ENCODE measurements at regions not wholly inside any gene's neighbourhood (a gene's known extent, or its start where the extent isn't known, plus 50 kb on each side); places are given as distances from the start of the nearest gene placed in this dataset.

DNA sequence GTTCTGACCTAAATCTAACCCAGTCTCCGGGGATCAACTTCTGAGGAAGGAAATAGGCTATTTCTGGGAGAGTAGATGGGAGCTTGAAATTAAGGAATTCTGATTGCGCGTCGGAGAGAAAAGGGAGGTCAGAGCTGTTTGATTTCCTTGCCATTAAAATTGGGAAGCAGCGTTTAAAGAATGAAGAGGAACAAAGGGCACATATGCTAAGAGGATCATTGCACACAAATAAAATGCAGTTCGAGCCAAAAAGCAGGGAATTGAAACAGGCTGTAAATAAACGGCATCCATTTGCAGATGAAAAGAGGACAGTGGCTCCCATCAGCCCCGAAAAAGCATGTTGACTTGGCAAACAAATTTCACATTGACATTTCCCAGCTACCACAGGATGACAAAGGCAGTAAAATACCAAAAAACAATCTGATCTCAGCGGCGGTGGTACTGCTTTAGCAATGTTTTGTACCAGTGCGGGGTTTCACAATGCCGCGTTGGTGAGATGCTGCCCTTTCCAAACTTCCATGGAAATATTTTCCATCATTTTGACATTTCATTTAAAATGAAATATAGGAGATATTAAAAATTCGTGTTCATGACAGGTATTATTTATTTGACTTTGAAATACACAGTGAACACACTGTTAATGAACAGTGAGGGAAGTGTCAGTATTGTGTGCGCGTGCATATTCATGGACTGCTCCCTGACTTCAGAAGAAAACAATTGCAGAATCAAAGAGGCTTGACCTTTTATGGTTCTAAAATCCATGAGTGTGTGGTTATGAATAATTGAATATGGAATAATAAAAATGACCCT lies 108.8 kb downstream of the SQOR start:
- Histone ChIP-seq H3K9me3 (ENCODE audit: control insufficient read depth, insufficient read depth, low read depth, low read length) (no peaks in the 10 kb centered on the region), H3K4me3 (ENCODE audit: low read depth in 2 of 2, low read length in 2 of 2) (no peak overlapping the region), H3K27me3 (ENCODE audit: control insufficient read depth, insufficient read depth, low read length) (no peaks in the 10 kb centered on the region), H3K36me3 (ENCODE audit: control insufficient read depth, insufficient read depth, low read length) (no peaks in the 10 kb centered on the region), H3K4me1 (ENCODE audit: control insufficient read depth, insufficient read depth, low read length) (no peaks in the 10 kb centered on the region), H3K27ac (ENCODE audit: low read length) (no peak overlapping the region)
- ChIA-PET CTCF (no interaction called here), POLR2A (no interaction called here)
- BruUV-seq (replicated peaks), result no TSS peak
- in situ Hi-C loops (cut with HindIII; ENCODE audit: low pct_unique_long_range_greater_than_20kb, low sequenced_read_pairs), result no loop called here
- no peak for ATAC-seq
- intact Hi-C loops (cut with micrococcal nuclease; ENCODE audit: unreplicated experiment), result no loop called here
- DNase-seq (ENCODE audit: low read depth, low spot score), result no peak
- TF ChIP-seq SIN3A (IDR thresholded peaks at IDR 0.05; ENCODE audit: borderline replicate concordance, insufficient read depth, low read depth, low read length) (no peak), TCF7L2 (IDR thresholded peaks at IDR 0.05; ENCODE audit: low read depth, low read length) (no peak), REST (IDR thresholded peaks at IDR 0.05; ENCODE audit: insufficient read depth in 1 of 2, low read depth in 2 of 2, low read length in 1 of 2) (no peak), POLR2AphosphoS5 (IDR thresholded peaks at IDR 0.05; ENCODE audit: low read depth, low read length) (no peak)
- TF ChIP-seq, protein P1, sequence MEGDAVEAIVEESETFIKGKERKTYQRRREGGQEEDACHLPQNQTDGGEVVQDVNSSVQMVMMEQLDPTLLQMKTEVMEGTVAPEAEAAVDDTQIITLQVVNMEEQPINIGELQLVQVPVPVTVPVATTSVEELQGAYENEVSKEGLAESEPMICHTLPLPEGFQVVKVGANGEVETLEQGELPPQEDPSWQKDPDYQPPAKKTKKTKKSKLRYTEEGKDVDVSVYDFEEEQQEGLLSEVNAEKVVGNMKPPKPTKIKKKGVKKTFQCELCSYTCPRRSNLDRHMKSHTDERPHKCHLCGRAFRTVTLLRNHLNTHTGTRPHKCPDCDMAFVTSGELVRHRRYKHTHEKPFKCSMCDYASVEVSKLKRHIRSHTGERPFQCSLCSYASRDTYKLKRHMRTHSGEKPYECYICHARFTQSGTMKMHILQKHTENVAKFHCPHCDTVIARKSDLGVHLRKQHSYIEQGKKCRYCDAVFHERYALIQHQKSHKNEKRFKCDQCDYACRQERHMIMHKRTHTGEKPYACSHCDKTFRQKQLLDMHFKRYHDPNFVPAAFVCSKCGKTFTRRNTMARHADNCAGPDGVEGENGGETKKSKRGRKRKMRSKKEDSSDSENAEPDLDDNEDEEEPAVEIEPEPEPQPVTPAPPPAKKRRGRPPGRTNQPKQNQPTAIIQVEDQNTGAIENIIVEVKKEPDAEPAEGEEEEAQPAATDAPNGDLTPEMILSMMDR (IDR thresholded peaks at IDR 0.05), result no peak

DNA sequence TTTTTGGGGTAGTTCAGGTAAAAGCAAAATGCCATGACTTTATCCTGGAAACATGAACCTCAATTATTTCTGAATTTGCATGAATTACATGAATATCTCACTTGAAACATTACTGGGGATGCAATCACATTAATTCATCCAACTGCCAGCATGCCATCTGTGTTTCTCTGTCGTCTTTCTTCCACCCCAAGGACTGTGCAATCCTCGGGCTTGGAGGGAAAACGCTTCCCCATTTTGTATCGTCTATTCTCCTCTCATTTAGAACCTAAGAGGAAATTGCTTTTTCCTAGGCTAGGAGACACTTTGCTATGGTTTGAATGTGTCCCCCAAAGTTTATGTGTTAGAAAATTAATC lies 109.4 kb downstream of the SQOR start:
- CTCF ChIA-PET, result no interaction called here

More for the DNA sequence above, 109.4 kb downstream of the SQOR start:
- H3K36me3 ChIP-seq (ENCODE audit: control insufficient read depth, insufficient read depth, low read length), result no peaks in the 10 kb centered on the region
- no peak for DNase-seq (ENCODE audit: low read depth, low spot score)
- H3K27ac ChIP-seq (ENCODE audit: low read length), result no peak overlapping the region
- no peaks in the 10 kb centered on the region for H3K9me3 ChIP-seq (ENCODE audit: control insufficient read depth, insufficient read depth, low read depth, low read length)
- no peaks in the 10 kb centered on the region for H3K27me3 ChIP-seq (ENCODE audit: control insufficient read depth, insufficient read depth, low read length)
- no TSS peak for BruUV-seq (replicated peaks)
- POLR2A ChIA-PET, result no interaction called here
- no peaks in the 10 kb centered on the region for H3K4me1 ChIP-seq (ENCODE audit: control insufficient read depth, insufficient read depth, low read length)
- no peak for ATAC-seq
- no peak for TF ChIP-seq REST (IDR thresholded peaks at IDR 0.05; ENCODE audit: insufficient read depth in 1 of 2, low read depth in 2 of 2, low read length in 1 of 2)
- no peak for TF ChIP-seq SIN3A (IDR thresholded peaks at IDR 0.05; ENCODE audit: borderline replicate concordance, insufficient read depth, low read depth, low read length)
- TF ChIP-seq, protein P1 (IDR thresholded peaks at IDR 0.05), result no peak
- no peak for TF ChIP-seq TCF7L2 (IDR thresholded peaks at IDR 0.05; ENCODE audit: low read depth, low read length)
- TF ChIP-seq POLR2AphosphoS5 (IDR thresholded peaks at IDR 0.05; ENCODE audit: low read depth, low read length), result no peak
- in situ Hi-C loops (cut with HindIII; ENCODE audit: low pct_unique_long_range_greater_than_20kb, low sequenced_read_pairs) (no loop called here), intact Hi-C loops (cut with micrococcal nuclease; ENCODE audit: unreplicated experiment) (no loop called here)
- no peak overlapping the region for H3K4me3 ChIP-seq (ENCODE audit: low read depth in 2 of 2, low read length in 2 of 2)
